ENCODE measurements at regions not wholly inside any gene's neighbourhood (a gene's known extent, or its start where the extent isn't known, plus 50 kb on each side); places are given as distances from the start of the nearest gene placed in this dataset.

DNA sequence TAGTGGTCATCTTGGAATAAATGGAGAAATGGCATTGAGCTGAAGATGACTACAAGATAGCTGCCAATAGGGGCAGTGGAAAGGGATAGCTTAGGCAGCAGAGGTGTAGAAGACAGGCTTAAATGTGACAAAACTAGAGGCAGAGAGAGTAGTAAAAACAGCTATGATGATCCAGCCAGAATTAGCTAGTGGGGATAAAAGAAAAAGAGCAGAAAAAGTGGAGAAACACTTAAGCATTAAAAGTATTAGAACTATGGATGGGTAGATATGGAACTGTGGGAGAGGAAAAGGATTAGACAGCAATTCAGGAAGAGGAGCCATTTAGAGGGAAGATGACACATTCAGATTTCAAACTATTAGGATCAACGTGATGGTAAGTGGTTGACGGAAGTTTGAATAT, 202.5 kb upstream of the SAMSN1 start:
- Histone ChIP-seq H3K4me2 (ENCODE audit: insufficient read depth, insufficient read length, low read length) (no peak overlapping the region), H3K79me1 (ENCODE audit: insufficient read depth, low read depth, low read length, poor library complexity, severe bottlenecking) (no peaks in the 10 kb centered on the region), H4K8ac (replicated peaks; ENCODE audit: insufficient read length, low read depth, low read length) (no peak overlapping the region), H3K4ac (ENCODE audit: low read depth, low read length) (no peak overlapping the region), H3T11ph (ENCODE audit: low read length) (no peak overlapping the region), H2BK5ac (ENCODE audit: insufficient read length, low read length) (no peak overlapping the region), H2BK15ac (ENCODE audit: low read depth, low read length) (no peak overlapping the region), H2BK12ac (ENCODE audit: insufficient read length, low read depth, low read length) (no peak overlapping the region), H3K56ac (ENCODE audit: insufficient read length, low read depth, low read length) (no peak overlapping the region), H2BK120ac (ENCODE audit: low read depth, low read length, poor library complexity, severe bottlenecking) (no peak overlapping the region), H3K4me1 (ENCODE audit: insufficient read depth, low read length) (no peaks in the 10 kb centered on the region), H4K5ac (ENCODE audit: insufficient read length, low read depth, low read length) (no peak overlapping the region), H3K23ac (ENCODE audit: insufficient read length, low read depth, low read length) (no peak overlapping the region), H2AK5ac (ENCODE audit: insufficient read length, low read length) (no peak overlapping the region), H3K27me3 (ENCODE audit: insufficient read depth, low read length) (no peaks in the 10 kb centered on the region), H2BK20ac (ENCODE audit: low read depth, low read length, poor library complexity, severe bottlenecking) (no peak overlapping the region), H3K79me2 (ENCODE audit: insufficient read depth, low read length) (no peaks in the 10 kb centered on the region), H3K9ac (ENCODE audit: extremely low read depth, insufficient read length, low read length) (no peak overlapping the region), H3K18ac (ENCODE audit: insufficient read length, low read depth, low read length) (no peak overlapping the region), H3K14ac (ENCODE audit: insufficient read depth, low read length) (no peak overlapping the region), H4K91ac (ENCODE audit: insufficient read length, low read depth, low read length) (no peak overlapping the region), H3K9me3 (ENCODE audit: control insufficient read depth, low read depth, low read length) (no peaks in the 10 kb centered on the region), H3K27ac (ENCODE audit: insufficient read length, low read depth, low read length) (no peak overlapping the region), H3K23me2 (ENCODE audit: insufficient read length, low read depth, low read length, poor library complexity, severe bottlenecking) (no peaks in the 10 kb centered on the region), H4K20me1 (ENCODE audit: control insufficient read depth, insufficient read depth, insufficient read length) (no peaks in the 10 kb centered on the region), H2AFZ (ENCODE audit: low read length) (no peak overlapping the region)
- peaks cover 2 to 14% of the 10 kb centered on the region in 2 experiments; a peak in 4 of 5 replicates for H3K9me3 Mint-ChIP-seq
- no peak overlapping the region for H3K27ac Mint-ChIP-seq
- H3K4me1 Mint-ChIP-seq, result peaks cover 4 to 12% of the 10 kb centered on the region in 2 experiments; a peak in 3 of 4 replicates
- DNase-seq, result no peak
- TF ChIP-seq, protein P1, sequence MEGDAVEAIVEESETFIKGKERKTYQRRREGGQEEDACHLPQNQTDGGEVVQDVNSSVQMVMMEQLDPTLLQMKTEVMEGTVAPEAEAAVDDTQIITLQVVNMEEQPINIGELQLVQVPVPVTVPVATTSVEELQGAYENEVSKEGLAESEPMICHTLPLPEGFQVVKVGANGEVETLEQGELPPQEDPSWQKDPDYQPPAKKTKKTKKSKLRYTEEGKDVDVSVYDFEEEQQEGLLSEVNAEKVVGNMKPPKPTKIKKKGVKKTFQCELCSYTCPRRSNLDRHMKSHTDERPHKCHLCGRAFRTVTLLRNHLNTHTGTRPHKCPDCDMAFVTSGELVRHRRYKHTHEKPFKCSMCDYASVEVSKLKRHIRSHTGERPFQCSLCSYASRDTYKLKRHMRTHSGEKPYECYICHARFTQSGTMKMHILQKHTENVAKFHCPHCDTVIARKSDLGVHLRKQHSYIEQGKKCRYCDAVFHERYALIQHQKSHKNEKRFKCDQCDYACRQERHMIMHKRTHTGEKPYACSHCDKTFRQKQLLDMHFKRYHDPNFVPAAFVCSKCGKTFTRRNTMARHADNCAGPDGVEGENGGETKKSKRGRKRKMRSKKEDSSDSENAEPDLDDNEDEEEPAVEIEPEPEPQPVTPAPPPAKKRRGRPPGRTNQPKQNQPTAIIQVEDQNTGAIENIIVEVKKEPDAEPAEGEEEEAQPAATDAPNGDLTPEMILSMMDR (conservative IDR thresholded peaks at IDR 0.05), result no peak
- H3K27me3 Mint-ChIP-seq (ENCODE audit: low read depth), result no peaks in the 10 kb centered on the region
- no peak overlapping the region for H3K4me3 Mint-ChIP-seq
- no CpG with 5 or more reads among the region's 2 CpGs for WGBS (ENCODE audit: extremely low coverage, insufficient read length, low lambda C conversion rate)
- H3K36me3 Mint-ChIP-seq (ENCODE audit: insufficient read depth in 1 of 3, low read depth in 3 of 3), result peaks cover 6 to 9% (median 9%) of the 10 kb centered on the region in 3 experiments; a peak in 4 of 7 replicates

Measured in H9 (cell line).